ENCODE measurements at regions not wholly inside any gene's neighbourhood (a gene's known extent, or its start where the extent isn't known, plus 50 kb on each side); places are given as distances from the start of the nearest gene placed in this dataset.
"Not testable (repeated sequence)": the region's sequence is repeated elsewhere in the genome, so short reads cannot be mapped to it uniquely, and the experiment has no call there.

- DNase-seq, result no peak
- no peak for TF ChIP-seq CTCF (IDR thresholded peaks at IDR 0.05)
- no peak overlapping the region for H3K27ac Mint-ChIP-seq
These were observed 257.6 kb downstream of the GATA3 start for GRCh38 chr10:8312079-8312478.

DNA sequence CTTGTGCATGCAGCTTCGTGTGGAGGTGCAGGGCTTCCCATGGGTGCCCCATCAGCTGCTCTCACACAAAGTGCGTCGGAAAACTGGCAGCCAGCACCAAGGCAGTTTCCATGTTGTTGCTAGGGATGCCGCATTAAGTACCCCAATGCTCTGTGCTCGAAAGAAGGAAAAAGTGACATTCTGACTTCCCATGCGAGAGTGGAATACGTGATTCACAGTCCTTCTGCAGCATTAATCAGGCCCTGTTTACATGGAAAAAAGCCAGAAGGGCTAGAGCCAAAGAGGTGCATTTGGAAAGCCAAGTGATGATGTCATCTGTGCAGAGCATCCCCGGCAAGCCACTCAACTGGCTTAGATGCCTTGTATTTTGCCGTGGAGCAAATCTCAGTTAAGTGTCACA lies 258.3 kb downstream of the GATA3 start:
- Mint-ChIP-seq H3K9me3 (no peaks in the 10 kb centered on the region), H3K27ac (no peak overlapping the region), H3K4me3 (no peak overlapping the region), H3K4me1 (no peaks in the 10 kb centered on the region), H3K36me3 (ENCODE audit: low read depth) (no peaks in the 10 kb centered on the region), H3K27me3 (ENCODE audit: low read depth, poor library complexity) (peaks cover 13% of the 10 kb centered on the region)
- DNase-seq, result no peak
- TF ChIP-seq CTCF (IDR thresholded peaks at IDR 0.05), result no peak

More at GRCh38 chr10:8312079-8312478, 257.6 kb downstream of the GATA3 start:
- Mint-ChIP-seq H3K27me3 (ENCODE audit: low read depth, poor library complexity) (peaks cover 19% of the 10 kb centered on the region), H3K4me1 (no peaks in the 10 kb centered on the region), H3K4me3 (no peak overlapping the region), H3K9me3 (no peaks in the 10 kb centered on the region), H3K36me3 (ENCODE audit: low read depth) (no peaks in the 10 kb centered on the region)

DNA sequence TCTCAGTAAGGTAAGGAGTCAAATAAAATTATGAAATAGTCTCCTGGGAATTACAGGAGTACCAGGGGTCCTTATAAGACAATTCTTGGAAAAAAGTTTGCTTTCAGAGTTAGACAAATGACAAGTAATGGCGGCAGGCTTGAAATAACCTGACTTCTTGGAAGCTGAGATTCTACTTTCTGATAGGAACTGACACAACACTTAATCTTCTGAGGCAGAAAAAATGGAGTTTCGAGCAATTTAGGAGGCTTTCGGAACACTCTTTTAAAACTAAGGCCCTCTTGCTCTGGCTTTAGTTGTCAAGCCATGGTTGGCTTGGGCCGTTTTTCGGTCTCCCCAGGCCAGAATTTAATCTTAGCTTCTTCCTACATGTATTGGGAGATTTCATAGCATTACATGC lies 260.0 kb downstream of the GATA3 start:
- Mint-ChIP-seq H3K27ac (no peak overlapping the region), H3K27me3 (ENCODE audit: low read depth, poor library complexity) (peaks cover 12% of the 10 kb centered on the region), H3K36me3 (ENCODE audit: low read depth) (no peaks in the 10 kb centered on the region), H3K4me3 (no peak overlapping the region), H3K9me3 (peaks cover 2% of the 10 kb centered on the region), H3K4me1 (no peaks in the 10 kb centered on the region)
- no peak for DNase-seq
- TF ChIP-seq CTCF (IDR thresholded peaks at IDR 0.05), result no peak

DNA sequence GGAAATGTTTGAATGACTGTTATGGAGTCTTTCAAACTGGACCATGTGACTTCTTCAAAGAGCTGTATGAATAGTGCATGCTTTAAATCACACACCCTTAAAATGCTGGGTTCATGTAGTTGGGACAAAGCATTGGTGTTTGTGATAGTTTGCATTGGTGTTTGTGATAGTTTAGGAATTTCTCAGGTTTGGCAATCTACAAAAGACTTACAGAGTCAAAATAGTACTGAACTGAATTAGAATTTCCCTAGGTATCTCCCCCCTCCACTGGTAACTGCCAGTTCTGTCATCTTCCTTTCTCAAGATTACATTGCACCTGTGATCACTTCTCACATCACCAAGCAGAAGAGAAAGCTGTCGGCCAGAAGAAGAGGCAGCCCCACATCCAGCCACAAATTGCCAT lies 261.1 kb downstream of the GATA3 start:
- no peaks in the 10 kb centered on the region for H3K36me3 Mint-ChIP-seq (ENCODE audit: low read depth)
- no peak for DNase-seq
- no peak overlapping the region for H3K4me3 Mint-ChIP-seq
- peaks cover 9% of the 10 kb centered on the region for H3K27me3 Mint-ChIP-seq (ENCODE audit: low read depth, poor library complexity)
- H3K4me1 Mint-ChIP-seq, result no peaks in the 10 kb centered on the region
- no peak overlapping the region for H3K27ac Mint-ChIP-seq
- H3K9me3 Mint-ChIP-seq, result peaks cover 5% of the 10 kb centered on the region
- no peak for TF ChIP-seq CTCF (IDR thresholded peaks at IDR 0.05)

GRCh38 chr10:8316284-8316683 lies 261.8 kb downstream of the GATA3 start:
- no peak for TF ChIP-seq CTCF (IDR thresholded peaks at IDR 0.05)
- H3K27me3 Mint-ChIP-seq (ENCODE audit: low read depth, poor library complexity), result peaks cover 5% of the 10 kb centered on the region

GRCh38 chr10:8318429-8318828 lies 263.9 kb downstream of the GATA3 start:
- not testable (repeated sequence) for H3K27ac Mint-ChIP-seq; H3K4me3 Mint-ChIP-seq; H3K4me1 Mint-ChIP-seq; H3K27me3 Mint-ChIP-seq (ENCODE audit: low read depth, poor library complexity); H3K9me3 Mint-ChIP-seq; H3K36me3 Mint-ChIP-seq (ENCODE audit: low read depth); DNase-seq

More at GRCh38 chr10:8316284-8316683, 261.8 kb downstream of the GATA3 start:
- peaks cover 5% of the 10 kb centered on the region for H3K9me3 Mint-ChIP-seq
- no peak overlapping the region for H3K4me3 Mint-ChIP-seq
- no peaks in the 10 kb centered on the region for H3K4me1 Mint-ChIP-seq
- no peak for DNase-seq
- H3K27ac Mint-ChIP-seq, result no peak overlapping the region
- H3K36me3 Mint-ChIP-seq (ENCODE audit: low read depth), result no peaks in the 10 kb centered on the region

All from nephron progenitor cell (in vitro differentiated cells).